Subcutaneous abdominal adipose tissue (tissue), 5 donors: ENCODE measurements at regions not wholly inside any gene's neighbourhood (a gene's known extent, or its start where the extent isn't known, plus 50 kb on each side); places are given as distances from the start of the nearest gene placed in this dataset.

Experiments
- H3K27ac ChIP-seq: one replicate; pipeline ENCODE4 v1.7.0; 2013; ENCODE audit warnings: low read depth, mild to moderate bottlenecking, inconsistent platforms, low read length, moderate library complexity
- H3K27me3 ChIP-seq, 5 donors: one replicate each; pipeline ENCODE4 v1.7.0; 2013; ENCODE audit warnings: low read length in 5 of 5, inconsistent platforms in 1 of 5; ENCODE audit not compliant: control insufficient read depth in 5 of 5, insufficient read depth in 4 of 5
- H3K36me3 ChIP-seq, 5 donors: one replicate each; pipeline ENCODE4 v1.7.0; 2013; ENCODE audit warnings: low read length in 5 of 5; ENCODE audit not compliant: control insufficient read depth in 5 of 5, insufficient read depth in 5 of 5
- H3K4me1 ChIP-seq, 5 donors: one replicate each; pipeline ENCODE4 v1.7.0; 2013; ENCODE audit warnings: low read length in 5 of 5, mild to moderate bottlenecking in 3 of 5, moderate library complexity in 1 of 5; ENCODE audit not compliant: control insufficient read depth in 5 of 5, insufficient read depth in 5 of 5
- H3K4me3 ChIP-seq, 5 donors: one replicate each; pipeline ENCODE4 v1.7.0; 2013; ENCODE audit warnings: low read length in 5 of 5, low read depth in 1 of 5
- H3K9ac ChIP-seq, 5 donors: one replicate each; pipeline ENCODE4 v1.7.0; 2013; ENCODE audit warnings: low read length in 5 of 5, mild to moderate bottlenecking in 4 of 5, moderate library complexity in 3 of 5
- H3K9me3 ChIP-seq, 5 donors: one replicate each; pipeline ENCODE4 v1.7.0; 2013; ENCODE audit warnings: low read length in 5 of 5; ENCODE audit not compliant: control insufficient read depth in 5 of 5
- donor health status: healthy.
- donor health status: healthy.
- donor health status: healthy.
- donor health status: healthy.
- donor health status: healthy.

GRCh38 chr16:26772503-26772902, 294.2 kb upstream of the C16orf82 start:
- H3K36me3 ChIP-seq, result no peaks in the 10 kb centered on the region
- no peak overlapping the region for H3K27ac ChIP-seq
- no peak overlapping the region for H3K9ac ChIP-seq
- peaks cover 0 to 3% (median 0%) of the 10 kb centered on the region in 5 donors for H3K9me3 ChIP-seq
- no peak overlapping the region for H3K4me3 ChIP-seq
- H3K4me1 ChIP-seq, result no peaks in the 10 kb centered on the region
- H3K27me3 ChIP-seq, result peaks cover 0 to 4% (median under 1%) of the 10 kb centered on the region in 5 donors

DNA sequence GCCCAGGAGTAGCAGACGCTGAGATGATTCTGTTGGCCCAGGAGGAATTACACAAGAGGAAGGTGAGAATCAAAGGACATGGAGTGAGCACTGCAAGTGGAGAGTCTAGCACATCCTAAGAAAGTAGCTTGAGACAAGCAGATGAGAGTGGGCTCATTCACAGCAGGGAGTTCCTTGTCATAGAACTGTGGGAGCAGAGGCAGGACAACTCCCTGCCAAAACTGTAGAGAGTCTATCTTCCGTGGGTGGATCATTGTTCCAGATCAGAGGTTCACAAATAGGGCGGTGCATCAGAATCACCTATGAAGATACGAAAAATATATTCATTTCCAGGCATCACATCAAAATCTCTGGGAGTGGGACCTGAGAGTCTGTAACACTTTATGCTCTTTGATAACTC, 288.9 kb upstream of the C16orf82 start:
- no peak overlapping the region for H3K9ac ChIP-seq
- no peaks in the 10 kb centered on the region for H3K9me3 ChIP-seq
- H3K27ac ChIP-seq, result no peak overlapping the region
- no peaks in the 10 kb centered on the region for H3K4me1 ChIP-seq
- no peaks in the 10 kb centered on the region for H3K36me3 ChIP-seq
- peaks cover 0 to 4% (median 3%) of the 10 kb centered on the region in 5 donors for H3K27me3 ChIP-seq
- H3K4me3 ChIP-seq, result no peak overlapping the region

GRCh38 chr16:26787924-26788323, 278.8 kb upstream of the C16orf82 start:
- Histone ChIP-seq H3K4me3 (no peak overlapping the region), H3K36me3 (no peaks in the 10 kb centered on the region), H3K4me1 (no peaks in the 10 kb centered on the region), H3K27ac (no peak overlapping the region), H3K9ac (no peak overlapping the region), H3K9me3 (peaks cover 0 to 3% (median 0%) of the 10 kb centered on the region in 5 donors), H3K27me3 (no peaks in the 10 kb centered on the region)

DNA sequence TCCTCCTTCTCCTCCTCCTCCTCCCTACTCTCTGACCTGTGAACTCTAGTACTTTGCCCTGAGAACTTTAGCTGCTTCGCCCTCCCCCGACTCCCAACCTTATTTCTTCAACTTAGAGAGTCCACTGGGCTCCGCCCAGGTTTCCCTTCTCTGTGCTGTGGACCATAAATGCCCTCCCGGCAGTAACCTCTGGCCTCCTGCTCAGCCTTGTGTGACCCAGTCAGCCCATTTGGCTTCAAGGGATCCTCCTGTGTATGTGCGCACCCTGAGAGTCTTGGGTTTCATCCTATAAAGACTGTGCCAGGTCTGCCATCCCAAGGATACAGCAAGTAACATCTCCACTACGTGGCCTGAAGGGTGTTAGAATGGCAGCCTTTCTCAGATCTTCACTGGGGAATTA, 275.6 kb upstream of the C16orf82 start:
- Histone ChIP-seq H3K36me3 (no peaks in the 10 kb centered on the region), H3K9ac (no peak overlapping the region), H3K27me3 (peaks cover 0 to 8% (median 0%) of the 10 kb centered on the region in 5 donors), H3K27ac (no peak overlapping the region), H3K4me1 (no peaks in the 10 kb centered on the region), H3K9me3 (peaks cover 0 to 3% (median 0%) of the 10 kb centered on the region in 5 donors), H3K4me3 (no peak overlapping the region)

GRCh38 chr16:26795184-26795583, 271.5 kb upstream of the C16orf82 start:
- Histone ChIP-seq H3K27me3 (peaks cover 3 to 13% (median 6%) of the 10 kb centered on the region in 5 donors), H3K4me1 (no peaks in the 10 kb centered on the region), H3K9me3 (no peaks in the 10 kb centered on the region), H3K36me3 (no peaks in the 10 kb centered on the region), H3K9ac (no peak overlapping the region), H3K27ac (no peak overlapping the region), H3K4me3 (no peak overlapping the region)

DNA sequence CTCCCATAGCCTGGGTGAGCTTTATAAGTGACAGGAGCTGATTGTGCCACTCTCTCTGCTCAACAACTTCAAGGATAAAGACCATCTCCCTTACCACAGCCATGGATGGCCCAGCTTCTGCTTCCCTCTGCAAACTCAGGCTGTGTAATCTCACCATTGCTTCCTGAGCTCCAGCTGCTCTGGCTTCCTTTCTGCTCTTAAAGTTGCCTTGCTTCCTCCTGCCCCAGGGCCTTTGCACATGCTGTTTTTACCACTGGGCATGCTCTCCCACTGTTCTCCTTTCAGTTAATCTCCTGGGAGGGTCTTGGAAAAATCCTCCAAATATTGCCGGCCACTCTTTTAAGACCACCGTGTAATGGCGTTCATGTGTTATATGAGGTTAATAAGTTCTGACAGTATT, 265.1 kb upstream of the C16orf82 start:
- no peak overlapping the region for H3K27ac ChIP-seq
- H3K9me3 ChIP-seq, result peaks cover 0 to 5% (median 2%) of the 10 kb centered on the region in 5 donors
- H3K4me1 ChIP-seq, result no peaks in the 10 kb centered on the region
- H3K4me3 ChIP-seq, result no peak overlapping the region
- no peak overlapping the region for H3K9ac ChIP-seq
- H3K27me3 ChIP-seq, result peaks cover 3 to 8% (median 6%) of the 10 kb centered on the region in 5 donors
- H3K36me3 ChIP-seq, result no peaks in the 10 kb centered on the region

- Histone ChIP-seq H3K4me1 (no peaks in the 10 kb centered on the region), H3K27ac (no peak overlapping the region), H3K9ac (no peak overlapping the region), H3K9me3 (peaks cover 0 to 5% (median 2%) of the 10 kb centered on the region in 5 donors), H3K4me3 (no peak overlapping the region), H3K36me3 (no peaks in the 10 kb centered on the region), H3K27me3 (peaks cover 3 to 8% (median 6%) of the 10 kb centered on the region in 5 donors)
Observed at GRCh38 chr16:26802440-26802839, 264.3 kb upstream of the C16orf82 start.

- Histone ChIP-seq H3K27ac (no peak overlapping the region), H3K4me1 (no peaks in the 10 kb centered on the region), H3K4me3 (no peak overlapping the region), H3K27me3 (peaks cover 3 to 6% (median 5%) of the 10 kb centered on the region in 5 donors), H3K9ac (no peak overlapping the region), H3K36me3 (no peaks in the 10 kb centered on the region), H3K9me3 (peaks cover 0 to 5% (median 2%) of the 10 kb centered on the region in 5 donors)
Observed at GRCh38 chr16:26802965-26803364, 263.8 kb upstream of the C16orf82 start.

GRCh38 chr16:26806657-26807056, 260.1 kb upstream of the C16orf82 start:
- H3K36me3 ChIP-seq, result no peaks in the 10 kb centered on the region
- no peak overlapping the region for H3K4me3 ChIP-seq
- no peak overlapping the region for H3K9ac ChIP-seq
- no peak overlapping the region for H3K27ac ChIP-seq
- peaks cover 0 to 5% (median under 1%) of the 10 kb centered on the region in 5 donors for H3K9me3 ChIP-seq
- no peaks in the 10 kb centered on the region for H3K27me3 ChIP-seq
- H3K4me1 ChIP-seq, result no peaks in the 10 kb centered on the region

DNA sequence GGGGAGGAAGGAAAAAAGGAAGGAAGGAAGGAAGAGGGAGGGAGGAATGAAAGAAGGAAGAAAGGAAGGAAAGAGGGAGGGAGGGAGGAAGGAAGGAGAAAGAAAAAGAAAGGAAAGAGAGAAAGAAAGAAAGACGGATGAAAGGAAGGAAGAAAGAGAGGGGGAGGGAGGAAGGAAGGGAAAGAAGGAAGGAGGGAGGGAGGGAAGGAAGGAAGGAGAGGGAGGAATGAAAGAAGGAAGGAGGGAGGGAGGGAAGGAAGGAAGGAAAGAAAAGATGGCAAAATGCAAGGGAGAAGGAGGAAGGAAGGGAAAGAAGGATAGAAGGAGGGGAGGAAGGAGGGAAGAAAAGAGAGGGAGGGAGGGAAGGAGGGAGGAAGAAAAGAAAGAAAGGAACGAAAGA, 257.3 kb upstream of the C16orf82 start:
- Histone ChIP-seq H3K9me3 (peaks cover 0 to 9% (median 0%) of the 10 kb centered on the region in 5 donors), H3K27me3 (no peaks in the 10 kb centered on the region), H3K36me3 (no peaks in the 10 kb centered on the region), H3K4me3 (no peak overlapping the region), H3K27ac (no peak overlapping the region), H3K4me1 (no peaks in the 10 kb centered on the region), H3K9ac (no peak overlapping the region)

- Histone ChIP-seq H3K27ac (no peak overlapping the region), H3K36me3 (no peaks in the 10 kb centered on the region), H3K9me3 (peaks cover 0 to 9% (median 0%) of the 10 kb centered on the region in 5 donors), H3K4me1 (no peaks in the 10 kb centered on the region), H3K9ac (no peak overlapping the region), H3K27me3 (peaks cover 4 to 10% (median 6%) of the 10 kb centered on the region in 5 donors), H3K4me3 (no peak overlapping the region)
Observed at GRCh38 chr16:26816266-26816665, 250.5 kb upstream of the C16orf82 start.
